ENCODE measurements at regions not wholly inside any gene's neighbourhood (a gene's known extent, or its start where the extent isn't known, plus 50 kb on each side); places are given as distances from the start of the nearest gene placed in this dataset.

- H3K4me1 ChIP-seq (ENCODE audit: control insufficient read depth, insufficient read depth, low read length) = no peaks in the 10 kb centered on the region
- H3K27me3 Mint-ChIP-seq (ENCODE audit: insufficient read depth) = no peaks in the 10 kb centered on the region
- DNase-seq = no peak
- no peaks in the 10 kb centered on the region for H3K36me3 Mint-ChIP-seq (ENCODE audit: low read depth)
- no peaks in the 10 kb centered on the region for H3K4me1 Mint-ChIP-seq
- no peaks in the 10 kb centered on the region for H3K27me3 ChIP-seq (ENCODE audit: control insufficient read depth, insufficient read depth, low read length, poor library complexity, severe bottlenecking)
- no peak overlapping the region for H3K9ac ChIP-seq (ENCODE audit: extremely low read depth, low read length, poor library complexity, severe bottlenecking)
- no peak for TF ChIP-seq CTCF (conservative IDR thresholded peaks at IDR 0.05)
- H3K4me3 ChIP-seq (ENCODE audit: low read length) = no peak overlapping the region
- no peak overlapping the region for H3K27ac ChIP-seq (ENCODE audit: low read depth, low read length)
- 93 to 94% methylated on average over 2 of the region's 2 CpGs for WGBS, 2 experiments (ENCODE audit: insufficient coverage in 1 of 2, insufficient read length in 1 of 2)
- H3K9me3 ChIP-seq (ENCODE audit: control insufficient read depth, low read length) = no peaks in the 10 kb centered on the region
- H3K36me3 ChIP-seq (ENCODE audit: control insufficient read depth, insufficient read depth, low read length) = no peaks in the 10 kb centered on the region
- H3K9me3 Mint-ChIP-seq = no peaks in the 10 kb centered on the region
- no peak overlapping the region for H3K4me3 Mint-ChIP-seq
- H3K27ac Mint-ChIP-seq = no peak overlapping the region
These were observed 446.0 kb upstream of the MPDZ start for GRCh38 chr9:13725516-13725915.

GRCh38 chr9:13721481-13722235 lies 442.2 kb upstream of the MPDZ start:
- 100% methylated on average over 1 of the region's 1 CpG; no CpG with 5 or more reads in 1 of the 2 experiments for WGBS, 2 experiments (ENCODE audit: insufficient coverage in 1 of 2, insufficient read length in 1 of 2)
- no peak overlapping the region for H3K27ac Mint-ChIP-seq
- H3K9me3 ChIP-seq (ENCODE audit: control insufficient read depth, low read length) = no peaks in the 10 kb centered on the region

GRCh38 chr9:13719981-13720676 lies 440.6 kb upstream of the MPDZ start:
- H3K4me3 Mint-ChIP-seq = no peak overlapping the region
- WGBS, 2 experiments (ENCODE audit: insufficient coverage in 1 of 2, insufficient read length in 1 of 2) = 87% methylated on average over 6 of the region's 6 CpGs; no CpG with 5 or more reads in 1 of the 2 experiments
- H3K36me3 Mint-ChIP-seq (ENCODE audit: low read depth) = no peaks in the 10 kb centered on the region
- Histone ChIP-seq H3K9me3 (ENCODE audit: control insufficient read depth, low read length) (no peaks in the 10 kb centered on the region), H3K27ac (ENCODE audit: low read depth, low read length) (no peak overlapping the region), H3K36me3 (ENCODE audit: control insufficient read depth, insufficient read depth, low read length) (no peaks in the 10 kb centered on the region), H3K4me3 (ENCODE audit: low read length) (no peak overlapping the region), H3K9ac (ENCODE audit: extremely low read depth, low read length, poor library complexity, severe bottlenecking) (no peak overlapping the region), H3K27me3 (ENCODE audit: control insufficient read depth, insufficient read depth, low read length, poor library complexity, severe bottlenecking) (no peaks in the 10 kb centered on the region), H3K4me1 (ENCODE audit: control insufficient read depth, insufficient read depth, low read length) (no peaks in the 10 kb centered on the region)
- H3K27ac Mint-ChIP-seq = no peak overlapping the region
- no peaks in the 10 kb centered on the region for H3K27me3 Mint-ChIP-seq (ENCODE audit: insufficient read depth)
- no peak for TF ChIP-seq CTCF (conservative IDR thresholded peaks at IDR 0.05)
- peaks cover 20% of the 10 kb centered on the region for H3K4me1 Mint-ChIP-seq
- no peak for DNase-seq
- no peaks in the 10 kb centered on the region for H3K9me3 Mint-ChIP-seq

More at GRCh38 chr9:13721481-13722235, 442.2 kb upstream of the MPDZ start:
- no peaks in the 10 kb centered on the region for H3K27me3 Mint-ChIP-seq (ENCODE audit: insufficient read depth)
- no peaks in the 10 kb centered on the region for H3K36me3 Mint-ChIP-seq (ENCODE audit: low read depth)
- H3K4me1 Mint-ChIP-seq = peaks cover 16% of the 10 kb centered on the region
- H3K9me3 Mint-ChIP-seq = no peaks in the 10 kb centered on the region
- no peak overlapping the region for H3K9ac ChIP-seq (ENCODE audit: extremely low read depth, low read length, poor library complexity, severe bottlenecking)
- no peak overlapping the region for H3K4me3 ChIP-seq (ENCODE audit: low read length)
- no peak overlapping the region for H3K4me3 Mint-ChIP-seq
- no peaks in the 10 kb centered on the region for H3K27me3 ChIP-seq (ENCODE audit: control insufficient read depth, insufficient read depth, low read length, poor library complexity, severe bottlenecking)
- no peak for TF ChIP-seq CTCF (conservative IDR thresholded peaks at IDR 0.05)
- no peaks in the 10 kb centered on the region for H3K36me3 ChIP-seq (ENCODE audit: control insufficient read depth, insufficient read depth, low read length)
- no peak for DNase-seq
- no peaks in the 10 kb centered on the region for H3K4me1 ChIP-seq (ENCODE audit: control insufficient read depth, insufficient read depth, low read length)
- no peak overlapping the region for H3K27ac ChIP-seq (ENCODE audit: low read depth, low read length)
